ENCODE measurements at regions not wholly inside any gene's neighbourhood (a gene's known extent, or its start where the extent isn't known, plus 50 kb on each side); places are given as distances from the start of the nearest gene placed in this dataset.
A peak's percentile ranks its signal among the peaks of the same experiment; 100 is the strongest.

DNA sequence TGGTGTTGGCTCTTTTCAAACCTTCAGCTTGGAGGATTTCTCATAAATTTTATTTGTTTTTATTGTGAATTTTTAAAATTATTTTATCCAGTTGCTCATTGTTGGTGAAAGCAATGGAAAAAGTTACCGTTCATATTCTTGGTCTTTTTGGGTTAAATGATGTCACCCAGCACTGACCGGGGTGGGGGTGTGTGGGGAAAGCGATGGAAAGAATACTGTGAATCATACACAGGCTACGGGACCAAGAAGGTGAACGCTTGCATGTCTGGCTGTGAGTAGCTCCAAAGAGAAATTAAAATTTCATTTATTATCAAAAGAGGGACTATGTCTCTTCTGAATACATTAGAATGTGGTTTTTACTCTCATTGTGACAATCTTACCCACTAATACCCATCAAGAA lies 430.1 kb downstream of the AEBP2 start:
- TF ChIP-seq, protein P1, sequence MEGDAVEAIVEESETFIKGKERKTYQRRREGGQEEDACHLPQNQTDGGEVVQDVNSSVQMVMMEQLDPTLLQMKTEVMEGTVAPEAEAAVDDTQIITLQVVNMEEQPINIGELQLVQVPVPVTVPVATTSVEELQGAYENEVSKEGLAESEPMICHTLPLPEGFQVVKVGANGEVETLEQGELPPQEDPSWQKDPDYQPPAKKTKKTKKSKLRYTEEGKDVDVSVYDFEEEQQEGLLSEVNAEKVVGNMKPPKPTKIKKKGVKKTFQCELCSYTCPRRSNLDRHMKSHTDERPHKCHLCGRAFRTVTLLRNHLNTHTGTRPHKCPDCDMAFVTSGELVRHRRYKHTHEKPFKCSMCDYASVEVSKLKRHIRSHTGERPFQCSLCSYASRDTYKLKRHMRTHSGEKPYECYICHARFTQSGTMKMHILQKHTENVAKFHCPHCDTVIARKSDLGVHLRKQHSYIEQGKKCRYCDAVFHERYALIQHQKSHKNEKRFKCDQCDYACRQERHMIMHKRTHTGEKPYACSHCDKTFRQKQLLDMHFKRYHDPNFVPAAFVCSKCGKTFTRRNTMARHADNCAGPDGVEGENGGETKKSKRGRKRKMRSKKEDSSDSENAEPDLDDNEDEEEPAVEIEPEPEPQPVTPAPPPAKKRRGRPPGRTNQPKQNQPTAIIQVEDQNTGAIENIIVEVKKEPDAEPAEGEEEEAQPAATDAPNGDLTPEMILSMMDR (IDR thresholded peaks at IDR 0.05; ENCODE audit: low read depth, low read length, missing control alignments): no peak
- no peak overlapping the region for H3K27ac ChIP-seq
- peak; percentile 59 for DNase-seq
- in situ Hi-C loops (cut with HindIII; ENCODE audit: low pct_ligation_motif_present, low sequenced_read_pairs): no loop called here
- no peaks in the 10 kb centered on the region for H3K27me3 ChIP-seq (replicated peaks)
- no peak overlapping the region for H3K4me3 ChIP-seq (ENCODE audit: low read depth, low read length)
- no peaks in the 10 kb centered on the region for H3K36me3 ChIP-seq (replicated peaks)

DNA sequence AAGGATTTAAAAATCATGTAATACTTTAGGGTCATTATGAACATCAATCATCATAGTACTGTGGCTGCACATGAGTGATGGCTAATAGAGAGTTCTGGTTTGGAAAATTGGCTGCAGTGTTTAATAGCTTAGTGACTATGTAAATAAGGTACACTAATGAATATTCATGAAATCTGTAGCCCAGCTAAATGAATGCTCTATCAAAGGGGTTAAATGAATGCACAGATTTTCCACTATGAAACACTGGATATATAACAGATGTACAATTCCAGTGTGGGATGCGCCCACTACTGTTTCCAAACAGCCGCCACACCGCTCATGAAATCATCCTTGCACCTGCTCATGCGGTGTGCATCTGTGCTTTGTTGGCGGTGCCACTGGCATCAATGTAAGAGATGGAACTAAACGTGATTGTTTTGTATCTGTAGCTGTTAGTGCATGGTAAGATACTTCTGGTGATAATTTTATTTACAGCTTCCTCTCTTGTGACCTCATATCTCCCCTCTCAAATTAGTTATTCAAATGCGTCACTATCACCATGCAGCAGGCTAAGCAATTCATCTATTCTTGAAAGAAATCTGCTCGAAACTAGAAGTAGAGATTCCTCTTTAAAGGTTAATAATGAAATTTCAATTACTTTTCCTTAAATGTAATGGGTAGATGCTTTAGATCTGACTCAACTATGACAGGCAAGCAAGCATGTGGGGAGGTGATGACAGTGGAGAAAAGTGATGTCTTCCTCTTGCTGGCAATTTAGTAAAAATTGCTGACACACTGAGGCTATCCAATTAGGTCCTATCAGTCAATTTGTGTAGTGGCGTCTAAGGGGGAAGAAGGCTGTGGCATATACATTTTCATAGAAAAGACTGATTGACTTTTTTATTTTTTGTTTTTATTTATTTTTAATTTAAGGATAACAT lies 433.6 kb downstream of the AEBP2 start:
- Histone ChIP-seq H3K27me3 (replicated peaks) (no peaks in the 10 kb centered on the region), H3K36me3 (replicated peaks) (no peaks in the 10 kb centered on the region), H3K4me3 (ENCODE audit: low read depth, low read length) (no peak overlapping the region), H3K27ac (no peak overlapping the region)
- no peak for DNase-seq
- TF ChIP-seq, protein P1 (IDR thresholded peaks at IDR 0.05; ENCODE audit: low read depth, low read length, missing control alignments): no peak
- in situ Hi-C loops (cut with HindIII; ENCODE audit: low pct_ligation_motif_present, low sequenced_read_pairs): no loop called here

DNA sequence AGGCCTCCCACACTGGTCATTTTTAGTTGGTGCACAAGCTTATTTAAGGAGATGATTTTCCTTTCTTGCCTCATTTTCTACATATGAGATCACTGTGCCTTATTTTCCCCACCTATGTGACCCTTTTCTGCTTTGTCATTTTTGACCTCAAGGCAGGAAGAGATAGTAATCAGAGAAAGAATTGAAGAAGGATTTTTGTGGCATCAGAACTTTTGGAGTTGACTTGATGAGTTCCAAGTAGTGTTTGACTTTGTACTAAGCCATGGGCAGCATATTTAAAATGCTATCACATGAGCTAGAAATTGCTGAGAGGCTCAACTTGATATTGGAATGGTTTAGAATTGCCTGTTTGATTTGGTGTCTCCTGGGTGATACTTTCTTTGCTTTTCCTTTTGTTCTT lies 440.8 kb downstream of the AEBP2 start:
- no peaks in the 10 kb centered on the region for H3K27me3 ChIP-seq (replicated peaks)
- no peak overlapping the region for H3K4me3 ChIP-seq (ENCODE audit: low read depth, low read length)
- H3K36me3 ChIP-seq (replicated peaks): no peaks in the 10 kb centered on the region
- TF ChIP-seq, protein P1 (IDR thresholded peaks at IDR 0.05; ENCODE audit: low read depth, low read length, missing control alignments): no peak
- no peak for DNase-seq
- H3K27ac ChIP-seq: no peak overlapping the region
- in situ Hi-C loops (cut with HindIII; ENCODE audit: low pct_ligation_motif_present, low sequenced_read_pairs): no loop called here

DNA sequence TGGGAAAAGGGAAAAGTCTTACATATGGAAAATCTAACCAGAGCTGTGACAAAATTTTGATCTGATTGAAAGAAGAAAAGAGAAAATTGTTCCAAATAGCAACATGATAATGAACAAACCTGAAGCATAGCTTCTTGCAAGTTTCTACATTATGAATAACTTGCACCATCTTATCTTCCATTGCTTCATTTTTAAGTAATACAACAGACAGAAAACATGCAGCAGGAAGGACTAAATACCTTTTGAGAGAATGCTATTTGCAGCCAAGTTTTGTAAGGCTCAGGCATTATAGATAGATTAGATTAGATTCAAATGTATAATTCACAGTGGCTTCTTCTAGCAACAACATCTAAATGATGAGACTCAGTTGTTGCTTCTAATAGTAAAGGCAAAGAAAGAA lies 441.4 kb downstream of the AEBP2 start:
- no peak for DNase-seq
- Histone ChIP-seq H3K27ac (no peak overlapping the region), H3K36me3 (replicated peaks) (no peaks in the 10 kb centered on the region), H3K4me3 (ENCODE audit: low read depth, low read length) (no peak overlapping the region), H3K27me3 (replicated peaks) (no peaks in the 10 kb centered on the region)
- in situ Hi-C loops (cut with HindIII; ENCODE audit: low pct_ligation_motif_present, low sequenced_read_pairs): no loop called here
- TF ChIP-seq, protein P1 (IDR thresholded peaks at IDR 0.05; ENCODE audit: low read depth, low read length, missing control alignments): no peak

DNA sequence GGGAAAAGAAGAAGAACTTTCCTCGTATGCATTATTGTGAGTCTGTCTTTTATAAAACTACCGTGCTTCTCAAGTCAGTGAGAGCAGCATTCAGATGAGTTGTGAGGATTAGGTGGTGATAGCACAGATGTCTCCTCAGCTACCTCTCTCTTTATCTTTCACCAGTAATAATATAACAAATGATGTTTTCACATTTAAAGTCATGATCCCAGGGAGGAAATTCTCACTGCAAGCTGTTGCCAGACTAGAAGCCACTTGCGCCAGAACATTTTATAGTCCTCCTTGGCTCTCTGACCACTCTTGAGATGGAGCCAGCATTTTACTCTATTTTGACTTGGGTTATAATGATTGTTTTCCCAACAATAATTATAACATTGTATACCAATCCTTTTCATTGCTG lies 443.1 kb downstream of the AEBP2 start:
- Histone ChIP-seq H3K4me3 (ENCODE audit: low read depth, low read length) (no peak overlapping the region), H3K36me3 (replicated peaks) (no peaks in the 10 kb centered on the region), H3K27me3 (replicated peaks) (no peaks in the 10 kb centered on the region), H3K27ac (no peak overlapping the region)
- DNase-seq: no peak
- in situ Hi-C loops (cut with HindIII; ENCODE audit: low pct_ligation_motif_present, low sequenced_read_pairs): no loop called here
- TF ChIP-seq, protein P1 (IDR thresholded peaks at IDR 0.05; ENCODE audit: low read depth, low read length, missing control alignments): no peak

Measured in brain microvascular endothelial cell (primary cell).